CD4-positive, alpha-beta T cell (primary cell): ENCODE measurements at regions not wholly inside any gene's neighbourhood (a gene's known extent, or its start where the extent isn't known, plus 50 kb on each side); places are given as distances from the start of the nearest gene placed in this dataset.
"Not testable (repeated sequence)": the region's sequence is repeated elsewhere in the genome, so short reads cannot be mapped to it uniquely, and the experiment has no call there.

Experiments used
- ATAC-seq: fragments of 200-7000 bp; cut with Tn5 transposase; one replicate; pipeline ENCODE4 v1.10.0; 2022; ENCODE audit warnings: mild to moderate bottlenecking; ENCODE audit not compliant: poor library complexity
- CTCF ChIA-PET: fragments of 350-600 bp; sonication (Branson Sonifier 250); formaldehyde crosslinking; loops from one replicate; lab custom pipeline; 2021; ENCODE audit warnings: antibody characterized with exemption, inconsistent platforms; lab: Charles Lee
- POLR2A ChIA-PET: fragments of 350-600 bp; sonication (Branson Sonifier 250); formaldehyde crosslinking; loops from one replicate; lab custom pipeline; 2021; ENCODE audit warnings: antibody characterized with exemption, inconsistent platforms; lab: Charles Lee
- DNase-seq, 14 experiments: peaks; one replicate each; pipeline ENCODE4 v3.0.0-alpha.2; 2013 to 2020; ENCODE audit warnings: mixed read lengths in 2 of 14
- H3K27ac ChIP-seq, 2 donors: one replicate each; pipeline versions ENCODE4 v1.5.1 to v1.7.0; 2013; ENCODE audit warnings: low read length in 2 of 2, low read depth in 1 of 2, mild to moderate bottlenecking in 1 of 2
- H3K27me3 ChIP-seq, 2 experiments: 1 replicate in 1 of 2; 2 replicates in 1 of 2; pipeline versions ENCODE4 v1.6.1 to v1.7.0; 2013; ENCODE audit warnings: low read length in 2 of 2, control low read depth in 1 of 2, mild to moderate bottlenecking in 1 of 2, moderate library complexity in 1 of 2; ENCODE audit not compliant: insufficient read depth in 2 of 2, control insufficient read depth in 1 of 2
- H3K36me3 ChIP-seq: one replicate; pipeline ENCODE4 v1.6.1; 2013; ENCODE audit warnings: low read length, control low read depth; ENCODE audit not compliant: insufficient read depth
- H3K4me1 ChIP-seq: one replicate; pipeline ENCODE4 v1.6.1; 2013; ENCODE audit warnings: low read length, control low read depth; ENCODE audit not compliant: insufficient read depth
- H3K4me3 ChIP-seq: one replicate; pipeline ENCODE4 v1.5.1; 2013; ENCODE audit warnings: mild to moderate bottlenecking, low read length, moderate library complexity
- H3K9me3 ChIP-seq, 2 experiments: 1 replicate in 1 of 2; 2 replicates in 1 of 2; pipeline versions ENCODE4 v1.6.1 to v1.7.0; 2013; ENCODE audit warnings: low read length in 2 of 2, mild to moderate bottlenecking in 2 of 2, control low read depth in 1 of 2, moderate library complexity in 1 of 2; ENCODE audit not compliant: control insufficient read depth in 1 of 2, insufficient read depth in 1 of 2
- H3K27ac Mint-ChIP-seq: one replicate; pipeline ENCODE4 v1.8.0; 2020; ENCODE audit warnings: mixed read lengths
- H3K27me3 Mint-ChIP-seq: one replicate; pipeline ENCODE4 v1.8.0; 2021; ENCODE audit warnings: mixed read lengths
- H3K36me3 Mint-ChIP-seq: one replicate; pipeline ENCODE4 v1.8.0; 2021; ENCODE audit warnings: low read depth, mixed read lengths
- H3K4me1 Mint-ChIP-seq: one replicate; pipeline ENCODE4 v1.8.0; 2021; ENCODE audit warnings: low read depth, mixed read lengths
- H3K4me3 Mint-ChIP-seq: one replicate; pipeline ENCODE4 v1.8.0; 2020; ENCODE audit warnings: mild to moderate bottlenecking, mixed read lengths
- H3K9me3 Mint-ChIP-seq: one replicate; pipeline ENCODE4 v1.8.0; 2020; ENCODE audit warnings: mixed read lengths
- intact Hi-C, 2 experiments: fragments of 100-400 bp; cut with DNase I in 1 of 2; cut with micrococcal nuclease in 1 of 2; formaldehyde crosslinking; loops; one replicate each; pipeline versions ENCODE4 v1.15.1 to v1.9.0; 2023 to 2025; cut with DNase I, micrococcal nuclease
- TF ChIP-seq, protein P1 (sequence below): fragments of 200-600 bp; IDR thresholded peaks from one replicate; pipeline ENCODE4 v1.8.0; 2022; ENCODE audit warnings: antibody characterized with exemption, mild to moderate bottlenecking

DNA sequence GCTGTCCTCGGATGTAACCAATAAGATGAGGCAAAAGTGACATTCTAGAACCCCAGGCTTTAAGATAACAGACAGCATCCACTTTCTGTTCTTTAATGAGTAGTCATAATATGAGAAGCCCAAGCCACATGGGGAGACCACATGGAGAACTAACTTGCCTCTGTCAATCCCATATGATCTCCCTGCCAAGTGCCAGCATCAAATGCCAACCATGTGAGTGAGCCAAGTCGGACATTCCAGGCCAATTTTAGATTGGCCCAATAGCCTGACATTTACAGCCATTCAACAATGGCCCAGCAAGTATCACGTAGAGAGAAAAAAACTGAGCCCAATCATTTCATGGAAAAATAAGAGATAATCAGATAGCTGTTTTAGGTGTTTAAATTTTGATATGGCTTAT, 2048.3 kb upstream of the RAG2 start:
- ATAC-seq (no peak), DNase-seq (no peak)
- Mint-ChIP-seq H3K27me3 (no peaks in the 10 kb centered on the region), H3K4me3 (no peak overlapping the region), H3K36me3 (no peaks in the 10 kb centered on the region), H3K9me3 (peaks cover 7% of the 10 kb centered on the region), H3K4me1 (no peaks in the 10 kb centered on the region), H3K27ac (no peak overlapping the region)
- Histone ChIP-seq H3K27me3 (no peaks in the 10 kb centered on the region), H3K36me3 (no peaks in the 10 kb centered on the region), H3K4me3 (no peak overlapping the region), H3K27ac (no peak overlapping the region), H3K4me1 (no peaks in the 10 kb centered on the region), H3K9me3 (peaks cover 0 to 9% of the 10 kb centered on the region in 2 experiments)
- intact Hi-C loops: no loop called here
- CTCF ChIA-PET: no interaction called here
- POLR2A ChIA-PET: no interaction called here
- TF ChIP-seq, protein P1, sequence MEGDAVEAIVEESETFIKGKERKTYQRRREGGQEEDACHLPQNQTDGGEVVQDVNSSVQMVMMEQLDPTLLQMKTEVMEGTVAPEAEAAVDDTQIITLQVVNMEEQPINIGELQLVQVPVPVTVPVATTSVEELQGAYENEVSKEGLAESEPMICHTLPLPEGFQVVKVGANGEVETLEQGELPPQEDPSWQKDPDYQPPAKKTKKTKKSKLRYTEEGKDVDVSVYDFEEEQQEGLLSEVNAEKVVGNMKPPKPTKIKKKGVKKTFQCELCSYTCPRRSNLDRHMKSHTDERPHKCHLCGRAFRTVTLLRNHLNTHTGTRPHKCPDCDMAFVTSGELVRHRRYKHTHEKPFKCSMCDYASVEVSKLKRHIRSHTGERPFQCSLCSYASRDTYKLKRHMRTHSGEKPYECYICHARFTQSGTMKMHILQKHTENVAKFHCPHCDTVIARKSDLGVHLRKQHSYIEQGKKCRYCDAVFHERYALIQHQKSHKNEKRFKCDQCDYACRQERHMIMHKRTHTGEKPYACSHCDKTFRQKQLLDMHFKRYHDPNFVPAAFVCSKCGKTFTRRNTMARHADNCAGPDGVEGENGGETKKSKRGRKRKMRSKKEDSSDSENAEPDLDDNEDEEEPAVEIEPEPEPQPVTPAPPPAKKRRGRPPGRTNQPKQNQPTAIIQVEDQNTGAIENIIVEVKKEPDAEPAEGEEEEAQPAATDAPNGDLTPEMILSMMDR: no peak

DNA sequence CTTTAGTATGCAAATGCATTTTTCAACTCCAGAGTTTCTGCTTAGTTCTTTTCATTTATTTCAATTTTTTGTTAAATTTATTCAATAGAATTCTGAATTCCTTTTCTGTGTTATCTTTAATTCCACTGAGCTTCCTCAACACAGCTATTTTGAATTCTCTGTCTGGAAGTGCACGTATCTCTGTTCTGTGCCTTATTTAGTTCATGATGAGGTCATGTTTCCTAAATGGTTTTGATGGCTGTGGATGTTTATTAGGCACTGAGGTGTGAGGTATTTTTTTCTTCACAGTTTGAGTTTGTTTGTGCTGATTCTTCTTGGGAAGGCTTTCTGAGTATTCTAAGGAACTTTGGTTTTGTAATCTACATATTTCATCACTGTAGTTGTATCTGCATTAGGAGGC, 2042.8 kb upstream of the RAG2 start:
- ATAC-seq (no peak), DNase-seq (no peak)
- Mint-ChIP-seq H3K36me3 (no peaks in the 10 kb centered on the region), H3K4me3 (no peak overlapping the region), H3K27ac (no peak overlapping the region), H3K4me1 (no peaks in the 10 kb centered on the region), H3K9me3 (peaks cover 14% of the 10 kb centered on the region), H3K27me3 (no peaks in the 10 kb centered on the region)
- Histone ChIP-seq H3K27ac (no peak overlapping the region), H3K27me3 (no peaks in the 10 kb centered on the region), H3K9me3 (peaks cover 8 to 12% of the 10 kb centered on the region in 2 experiments), H3K4me3 (no peak overlapping the region), H3K4me1 (no peaks in the 10 kb centered on the region), H3K36me3 (no peaks in the 10 kb centered on the region)
- POLR2A ChIA-PET: no interaction called here
- intact Hi-C loops: no loop called here
- TF ChIP-seq, protein P1: no peak
- CTCF ChIA-PET: no interaction called here

DNA sequence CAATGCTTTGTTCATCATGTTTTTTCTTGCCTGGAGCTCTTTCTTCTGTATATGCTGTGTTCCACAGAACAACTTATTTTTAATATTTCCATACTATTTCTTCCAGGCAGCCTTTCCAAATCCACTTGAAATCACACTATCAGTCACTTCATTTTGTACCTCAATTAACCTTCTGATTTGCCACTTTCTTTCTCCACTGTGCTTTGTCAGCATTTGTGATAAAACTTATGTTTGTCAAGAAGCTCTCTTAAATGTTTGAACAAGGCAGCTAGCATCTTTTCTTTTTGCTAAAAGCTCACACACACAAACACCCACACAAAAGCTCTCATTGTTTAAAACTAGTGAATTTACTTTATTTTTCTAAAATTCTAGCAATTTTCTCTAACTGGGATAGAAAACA, 2014.7 kb upstream of the RAG2 start:
- H3K36me3 Mint-ChIP-seq: no peaks in the 10 kb centered on the region
- no peaks in the 10 kb centered on the region for H3K9me3 ChIP-seq
- ATAC-seq (no peak), DNase-seq (no peak)
- no peaks in the 10 kb centered on the region for H3K27me3 ChIP-seq
- H3K27ac Mint-ChIP-seq: no peak overlapping the region
- no peak overlapping the region for H3K4me3 Mint-ChIP-seq
- no peaks in the 10 kb centered on the region for H3K4me1 ChIP-seq
- H3K4me1 Mint-ChIP-seq: no peaks in the 10 kb centered on the region
- intact Hi-C loops: no loop called here
- H3K36me3 ChIP-seq: no peaks in the 10 kb centered on the region
- peaks cover 10% of the 10 kb centered on the region for H3K9me3 Mint-ChIP-seq
- no peak overlapping the region for H3K4me3 ChIP-seq
- no peak overlapping the region for H3K27ac ChIP-seq
- ChIA-PET CTCF (no interaction called here), POLR2A (no interaction called here)
- TF ChIP-seq, protein P1: no peak
- H3K27me3 Mint-ChIP-seq: no peaks in the 10 kb centered on the region

DNA sequence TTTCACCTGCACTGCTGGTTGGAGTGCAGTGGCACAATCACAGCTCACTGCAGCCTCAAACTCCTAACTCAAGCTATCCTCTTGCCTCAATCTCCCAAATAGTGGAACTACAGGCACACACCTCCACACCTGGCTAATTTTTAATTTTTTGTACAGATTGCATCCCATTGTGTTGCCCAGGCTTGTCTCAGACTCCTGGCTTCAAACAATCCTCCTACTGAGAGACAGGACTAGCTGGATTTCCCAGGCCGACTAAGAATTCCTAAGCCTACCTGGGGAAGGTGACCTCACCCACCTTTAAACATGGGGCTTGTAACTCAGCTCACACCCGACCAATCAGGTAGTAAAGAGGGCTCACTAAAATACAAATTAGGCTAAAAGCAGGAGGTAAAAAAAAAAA, 2003.3 kb upstream of the RAG2 start:
- DNase-seq, H3K27me3 Mint-ChIP-seq, H3K27me3 ChIP-seq, H3K4me3 ChIP-seq, H3K9me3 Mint-ChIP-seq, H3K4me1 Mint-ChIP-seq, ATAC-seq, H3K36me3 ChIP-seq, H3K9me3 ChIP-seq, H3K27ac ChIP-seq, POLR2A ChIA-PET, H3K36me3 Mint-ChIP-seq, H3K27ac Mint-ChIP-seq, H3K4me3 Mint-ChIP-seq, H3K4me1 ChIP-seq, intact Hi-C loops: not testable (repeated sequence)
- CTCF ChIA-PET: interaction anchor here (0.7 kb wide), 1 partner anchor 58 kb away, joined by 3 read pairs; no protein-coding TSS in a partner anchor
